ENCODE measurements at regions not wholly inside any gene's neighbourhood (a gene's known extent, or its start where the extent isn't known, plus 50 kb on each side); places are given as distances from the start of the nearest gene placed in this dataset.

DNA sequence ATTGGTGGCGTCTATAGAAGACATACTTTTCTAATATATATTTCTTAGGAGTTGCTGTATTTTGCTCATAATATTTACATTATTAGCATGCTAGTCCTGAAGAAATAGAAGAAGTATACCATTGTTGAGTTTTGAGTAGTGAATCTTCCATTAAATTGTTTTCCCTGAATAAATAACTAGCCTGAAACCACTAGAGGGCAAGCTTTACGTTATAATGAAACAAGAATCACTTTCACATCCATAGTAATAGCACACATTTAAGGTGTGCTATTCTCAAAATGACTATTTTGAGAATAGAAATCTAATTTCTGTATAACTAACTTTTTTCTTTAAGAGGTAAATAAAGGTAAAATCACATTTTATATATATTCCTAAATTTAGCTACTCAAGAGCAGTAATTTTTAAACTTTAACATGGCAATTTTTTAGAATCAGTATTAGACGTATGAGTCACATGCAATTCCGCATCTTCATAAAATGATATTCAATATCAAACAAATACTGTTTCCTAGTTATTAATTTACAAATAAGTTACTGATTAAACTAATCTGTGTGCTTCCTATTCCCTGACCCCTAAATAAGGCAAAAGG is 213.2 kb upstream of the MANEA start:
- peak; percentile 39 for DNase-seq

DNA sequence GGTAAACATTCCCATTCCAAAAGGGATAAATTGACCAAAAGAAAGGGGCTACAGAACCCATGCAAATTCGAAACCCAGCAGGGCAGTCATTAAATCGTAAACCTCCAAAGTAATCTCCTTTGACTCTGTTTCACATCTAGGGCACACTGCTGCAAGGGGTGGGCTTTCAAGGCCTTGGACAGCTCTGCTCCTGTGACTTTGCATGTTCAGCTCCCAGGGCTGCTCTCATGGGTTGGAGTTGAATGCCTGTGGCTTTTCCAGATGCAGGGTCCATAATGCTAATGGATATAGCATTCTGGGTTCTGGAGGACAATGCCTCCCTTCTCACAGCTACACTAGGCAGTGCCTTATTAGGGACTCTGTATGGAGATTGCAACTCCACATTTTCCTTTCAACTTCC is 211.9 kb upstream of the MANEA start:
- no peak for DNase-seq

DNA sequence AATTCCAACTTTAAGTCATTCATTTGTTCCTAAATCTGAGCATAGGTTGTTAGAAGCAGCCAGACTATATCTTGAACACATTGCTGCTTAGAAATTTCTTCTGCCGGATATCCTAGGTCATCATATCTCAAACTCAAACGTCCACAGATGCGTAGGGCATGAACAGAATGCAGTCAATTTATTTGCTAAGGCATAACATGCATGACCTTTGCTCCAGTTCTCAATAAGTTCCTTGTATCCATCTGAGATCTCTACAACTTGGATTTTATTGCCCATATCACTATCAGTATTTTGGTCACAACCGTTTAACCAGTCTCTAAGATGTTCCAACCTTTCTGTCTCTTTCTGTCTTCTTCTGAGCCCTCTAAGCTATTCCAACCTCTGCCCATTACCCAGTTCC is 210.9 kb upstream of the MANEA start:
- no peak for DNase-seq

DNA sequence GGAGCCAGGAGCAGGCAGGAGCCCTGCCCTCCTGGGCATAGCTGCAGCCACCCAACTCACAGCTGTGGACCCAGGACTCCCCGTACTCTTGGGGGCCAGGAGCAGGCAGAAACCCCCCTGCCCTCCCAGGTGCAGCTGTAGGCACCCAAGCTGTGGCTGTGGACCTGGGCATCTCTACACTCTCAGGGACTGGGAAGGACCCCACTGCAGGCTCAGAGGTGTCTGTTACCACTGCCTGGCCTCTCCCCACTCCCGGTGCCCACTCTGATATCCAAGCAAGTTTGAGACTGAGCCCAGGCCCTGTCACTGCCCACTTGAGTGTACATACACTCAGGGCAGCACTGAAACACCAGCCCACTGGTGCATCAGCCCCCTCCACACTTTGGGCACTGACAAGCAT is 193.5 kb upstream of the MANEA start:
- no peak for DNase-seq

DNA sequence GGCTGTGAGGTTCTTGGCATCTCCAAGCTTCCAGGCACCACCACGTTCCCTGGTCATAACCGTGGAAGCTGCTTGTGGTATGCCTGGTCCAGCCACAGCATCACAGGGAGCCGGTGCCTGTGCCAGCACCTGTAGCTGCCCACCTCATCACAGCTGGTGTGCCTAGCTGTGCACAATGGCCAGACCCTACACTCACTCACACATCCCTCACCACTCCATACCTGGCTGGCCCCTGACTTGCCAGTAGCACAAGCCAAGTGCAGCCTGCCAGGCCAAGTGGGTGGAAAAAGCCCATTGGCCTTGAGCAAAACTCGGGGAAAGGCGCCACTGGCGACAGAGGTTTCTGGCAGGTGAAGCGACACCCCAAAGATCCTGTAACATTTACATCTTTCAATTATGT is 192.3 kb upstream of the MANEA start:
- no peak for DNase-seq

DNA sequence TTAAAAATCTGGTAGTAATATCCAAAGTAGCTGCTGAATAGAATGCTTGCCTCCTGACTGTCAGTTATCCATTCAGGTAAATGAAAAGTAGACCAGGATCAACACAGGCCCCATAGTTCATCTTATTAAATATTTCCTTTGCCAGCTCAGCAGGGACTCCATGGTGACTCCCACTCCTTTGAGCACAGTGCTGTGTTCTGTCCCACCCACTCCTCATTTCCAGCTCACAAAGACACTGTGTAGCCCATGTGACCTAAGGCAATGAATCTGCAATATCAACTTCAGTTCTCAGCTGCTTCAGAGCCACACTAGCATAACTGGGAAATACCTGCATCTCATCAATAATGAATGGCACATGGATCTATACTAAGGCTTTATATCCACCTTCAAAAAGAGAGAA is 189.5 kb upstream of the MANEA start:
- no peak for DNase-seq

DNA sequence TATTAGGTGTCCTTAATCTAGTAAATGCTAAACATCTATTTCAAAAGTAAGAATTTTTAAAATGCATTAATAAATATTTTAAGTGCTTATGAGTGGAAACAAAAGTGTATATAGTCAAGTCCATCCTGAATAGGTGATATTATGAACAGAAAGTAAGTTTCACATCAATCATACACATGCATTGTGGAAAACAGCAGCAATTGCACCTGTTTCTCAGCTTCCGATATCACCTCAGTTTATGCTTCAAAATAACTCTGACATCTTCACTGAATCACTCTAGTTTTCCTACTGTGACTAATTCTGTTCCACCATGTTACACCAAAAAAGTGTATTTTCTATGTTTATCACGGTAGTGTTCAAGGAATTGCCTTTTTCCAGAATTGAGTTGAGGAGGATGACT is 172.6 kb upstream of the MANEA start:
- DNase-seq, result no peak

DNA sequence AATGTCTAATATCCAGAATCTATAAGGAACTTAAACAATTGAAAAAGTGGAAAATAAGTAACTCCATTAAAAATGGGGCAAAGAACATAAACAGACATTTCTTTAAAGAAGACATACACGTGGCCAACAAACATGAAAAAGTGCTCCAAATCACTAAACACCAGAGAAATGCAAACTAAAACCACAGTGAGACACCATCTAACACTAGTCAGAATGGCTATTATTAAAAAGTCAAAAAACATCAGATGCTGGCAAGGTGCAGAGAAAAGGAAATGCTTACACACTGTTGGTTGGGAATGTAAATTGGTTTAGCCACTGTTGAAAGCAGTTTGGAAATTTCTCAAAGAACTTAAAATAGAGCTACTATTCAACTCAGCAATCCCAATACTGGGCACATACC is 169.2 kb upstream of the MANEA start:
- DNase-seq, result no peak

DNA sequence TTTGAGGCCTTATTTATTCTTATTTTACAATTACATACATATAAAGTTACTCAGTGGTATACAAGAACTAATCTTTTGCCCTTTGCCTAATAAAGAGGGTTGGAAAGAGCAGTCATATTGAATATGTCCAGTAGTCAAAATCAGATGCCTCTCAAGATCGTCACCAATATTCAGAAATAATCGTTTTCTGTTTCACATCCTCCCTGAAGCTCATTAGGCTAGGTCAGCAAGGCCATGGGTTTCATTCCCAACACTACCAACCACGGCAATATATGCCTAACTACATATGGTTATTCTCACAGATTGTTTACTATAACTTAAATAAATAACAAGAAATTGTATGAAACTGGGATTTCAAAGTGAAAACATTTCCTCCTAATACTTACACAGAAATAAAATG is 167.2 kb upstream of the MANEA start:
- no peak for DNase-seq

DNA sequence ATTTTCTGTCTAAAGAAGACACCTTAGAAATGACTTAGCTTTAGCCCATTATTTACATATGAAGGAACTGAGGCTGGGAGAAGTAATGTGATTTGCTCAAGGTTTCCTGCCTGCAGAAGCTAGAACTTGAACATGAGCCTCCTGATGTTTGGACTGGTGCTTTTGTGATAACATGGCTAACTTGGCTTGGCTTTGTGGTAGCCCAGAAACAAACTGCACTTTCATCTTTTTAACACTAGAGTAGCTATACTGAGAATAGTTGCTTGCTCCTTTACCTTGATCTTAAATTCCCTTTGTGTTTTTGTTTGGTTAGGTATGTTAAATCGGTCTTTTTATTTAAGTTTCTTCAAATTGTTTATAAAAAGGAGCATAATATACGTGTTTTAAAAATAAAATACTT is 163.5 kb upstream of the MANEA start:
- no peak for DNase-seq

DNA sequence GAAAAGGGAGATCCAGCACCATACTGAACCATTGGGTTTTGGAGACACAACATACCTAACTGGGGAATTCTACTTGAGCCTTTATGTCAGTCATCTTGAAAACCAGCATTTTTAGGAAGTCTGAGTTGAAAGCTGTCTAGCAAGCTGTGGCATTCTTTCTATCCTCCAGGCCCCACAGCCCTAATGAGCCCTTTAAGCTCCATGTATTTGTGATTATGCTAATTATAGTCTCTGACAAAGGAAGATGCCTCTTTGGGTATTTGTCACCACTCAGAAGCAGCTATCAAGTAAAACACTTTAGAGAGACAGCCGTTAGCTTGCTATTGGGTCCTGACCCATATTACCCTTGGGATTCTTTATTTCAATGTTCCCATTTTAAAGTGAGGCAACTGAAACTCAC is 159.5 kb upstream of the MANEA start:
- no peak for DNase-seq

DNA sequence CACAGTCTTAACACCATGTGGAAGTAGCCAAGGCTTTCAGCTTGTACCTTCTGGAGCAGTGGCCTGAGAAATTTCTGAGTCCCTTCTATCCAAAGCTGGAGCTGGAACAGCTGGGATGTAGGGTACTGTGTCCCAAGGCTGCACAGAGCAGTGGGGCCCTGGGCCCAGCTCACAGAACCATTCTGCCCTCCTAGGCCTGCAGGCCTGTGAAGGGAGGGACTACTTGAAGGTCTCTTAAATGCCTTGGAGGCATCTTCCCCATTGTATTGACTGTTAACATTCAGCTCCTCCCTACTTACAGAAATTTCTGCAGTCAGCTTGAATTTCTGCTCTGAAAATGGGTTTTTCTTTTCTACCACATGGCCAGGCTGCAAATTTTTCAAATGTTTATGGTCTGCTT is 156.5 kb upstream of the MANEA start:
- no peak for DNase-seq

DNA sequence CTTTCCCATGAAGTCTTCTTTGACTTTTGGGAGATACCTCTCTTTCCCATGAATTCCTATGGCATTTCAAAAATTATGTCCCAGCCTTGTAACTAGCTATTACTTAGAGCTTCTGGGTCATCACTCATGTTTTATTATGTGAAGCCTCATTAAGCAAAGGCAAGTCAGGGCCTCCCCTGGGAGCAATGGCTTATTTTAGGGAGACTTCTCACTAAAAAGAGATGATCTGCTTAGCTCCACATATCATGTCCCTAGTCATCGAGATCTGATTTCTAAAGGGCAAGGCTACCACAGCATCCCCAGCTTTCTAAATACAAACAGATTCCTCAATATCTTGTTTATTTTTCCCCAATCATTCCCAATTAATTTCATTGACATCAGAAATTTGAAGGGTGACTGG is 154.0 kb upstream of the MANEA start:
- DNase-seq, result no peak

DNA sequence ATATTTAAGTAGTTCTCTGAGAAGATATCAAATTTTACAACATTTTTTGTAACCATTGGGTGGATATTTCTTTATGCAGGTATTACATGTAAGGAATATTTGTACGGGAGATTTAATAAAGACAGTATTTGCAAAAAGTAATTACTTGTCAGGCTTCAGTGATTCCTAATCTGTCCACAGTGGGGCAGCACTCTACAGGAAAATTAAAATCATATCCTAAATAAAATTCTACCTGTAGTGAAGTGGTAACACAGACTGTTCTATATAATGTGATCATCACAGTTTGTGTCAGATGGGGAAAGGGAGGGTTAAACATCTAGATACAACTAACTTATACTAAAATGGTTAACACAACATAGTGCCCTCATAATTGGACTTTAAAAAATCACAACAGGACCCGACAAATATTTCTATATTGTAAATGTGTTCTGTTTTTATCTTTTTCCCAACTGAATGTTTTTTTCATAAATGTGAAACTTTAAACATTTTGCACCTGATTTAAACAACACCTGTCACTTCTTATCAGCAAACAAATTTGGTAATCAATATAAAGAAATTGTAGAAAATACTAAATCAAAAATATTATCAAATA is 145.6 kb upstream of the MANEA start:
- peak; percentile 14 for DNase-seq

DNA sequence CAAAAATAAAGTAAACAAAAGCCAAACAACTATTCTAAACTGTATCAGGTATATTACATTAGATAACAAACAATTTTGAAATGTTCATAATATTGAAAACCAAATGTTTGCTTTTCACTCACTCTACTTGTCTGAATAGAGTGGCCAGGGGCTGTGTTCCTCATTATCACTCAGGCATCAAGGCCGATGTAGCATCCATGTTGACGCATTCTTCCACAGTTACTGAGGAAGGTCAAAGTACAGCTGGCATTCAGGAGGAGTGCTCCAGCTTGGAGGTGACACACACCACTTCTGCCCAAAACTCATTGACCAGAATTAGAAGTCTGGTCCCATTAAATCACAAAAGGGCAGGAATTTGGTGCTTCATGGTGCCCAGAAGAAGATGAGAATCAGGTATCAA is 137.6 kb upstream of the MANEA start:
- no peak for DNase-seq

DNA sequence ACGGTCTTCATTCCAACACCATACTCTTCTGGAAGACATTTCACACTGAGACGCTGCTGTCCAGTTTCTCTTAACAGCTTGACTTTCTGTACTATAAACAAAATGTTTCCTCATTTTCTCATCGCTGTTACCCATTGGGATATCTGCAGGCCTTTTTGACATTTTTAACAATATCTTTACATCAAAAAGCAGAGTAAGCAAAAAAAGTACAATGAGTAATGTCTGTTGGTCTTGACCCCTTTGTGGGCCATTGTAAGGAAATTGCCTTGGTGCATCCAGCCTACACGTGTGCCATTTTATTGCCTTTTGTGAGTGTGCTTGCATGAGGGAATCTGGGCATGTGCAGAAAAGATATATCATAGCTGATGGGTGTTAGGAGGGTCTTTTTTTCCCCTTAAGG is 129.1 kb upstream of the MANEA start:
- DNase-seq, result no peak

DNA sequence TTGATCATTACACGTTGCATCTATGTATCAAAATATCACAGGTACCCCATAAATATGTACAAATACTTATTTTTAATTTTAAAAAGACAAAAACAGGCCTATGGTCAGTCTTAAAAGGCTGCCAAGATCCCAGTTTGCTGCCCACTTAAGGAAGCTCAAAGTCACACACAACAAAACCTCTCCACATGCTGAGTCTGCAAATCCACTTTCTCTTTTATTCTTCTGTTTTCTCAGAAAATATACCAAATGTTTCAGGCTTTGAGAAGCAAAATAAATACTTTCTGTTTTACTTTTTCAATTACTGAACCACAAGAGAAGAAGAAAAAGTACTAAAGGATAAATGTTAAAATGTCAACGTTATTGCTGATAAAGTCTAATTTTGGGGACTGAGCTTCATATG is 107.8 kb upstream of the MANEA start:
- no peak for DNase-seq

DNA sequence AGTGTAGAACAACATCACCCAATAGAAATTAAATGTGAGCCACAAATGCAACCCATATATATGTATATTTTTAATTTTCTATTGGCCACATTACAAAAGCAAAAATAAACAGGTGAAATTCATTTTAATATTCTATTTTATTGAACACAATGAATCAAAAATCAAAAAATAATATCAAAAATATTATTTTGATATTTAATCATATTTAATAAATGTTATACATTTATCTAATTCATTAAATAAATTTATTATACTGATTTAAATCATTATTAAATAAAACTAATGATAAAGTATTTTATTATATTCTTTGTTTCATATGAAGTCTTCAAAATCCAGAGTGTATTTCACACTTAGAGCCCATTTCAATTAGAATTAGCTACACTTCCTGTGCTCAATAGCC is 98.4 kb upstream of the MANEA start:
- DNase-seq, result no peak

DNA sequence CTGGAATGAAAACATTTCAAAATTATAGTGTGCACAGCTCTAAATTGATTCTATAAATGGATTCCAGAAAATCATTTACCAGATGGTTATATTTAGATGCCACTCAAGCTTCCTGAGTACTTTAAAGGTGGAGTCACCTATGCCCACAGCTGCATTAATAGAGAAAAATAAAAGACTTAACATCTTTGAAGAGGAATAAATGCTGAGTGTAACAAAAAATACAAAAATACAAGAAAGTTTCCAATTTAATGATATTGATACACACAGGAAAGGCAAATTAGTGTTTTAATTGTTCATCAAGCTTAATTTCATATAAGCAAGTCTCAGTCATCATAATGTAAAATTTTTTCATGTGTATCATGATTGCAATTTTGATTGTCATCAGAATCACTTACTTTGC is 89.5 kb upstream of the MANEA start:
- no peak for DNase-seq

DNA sequence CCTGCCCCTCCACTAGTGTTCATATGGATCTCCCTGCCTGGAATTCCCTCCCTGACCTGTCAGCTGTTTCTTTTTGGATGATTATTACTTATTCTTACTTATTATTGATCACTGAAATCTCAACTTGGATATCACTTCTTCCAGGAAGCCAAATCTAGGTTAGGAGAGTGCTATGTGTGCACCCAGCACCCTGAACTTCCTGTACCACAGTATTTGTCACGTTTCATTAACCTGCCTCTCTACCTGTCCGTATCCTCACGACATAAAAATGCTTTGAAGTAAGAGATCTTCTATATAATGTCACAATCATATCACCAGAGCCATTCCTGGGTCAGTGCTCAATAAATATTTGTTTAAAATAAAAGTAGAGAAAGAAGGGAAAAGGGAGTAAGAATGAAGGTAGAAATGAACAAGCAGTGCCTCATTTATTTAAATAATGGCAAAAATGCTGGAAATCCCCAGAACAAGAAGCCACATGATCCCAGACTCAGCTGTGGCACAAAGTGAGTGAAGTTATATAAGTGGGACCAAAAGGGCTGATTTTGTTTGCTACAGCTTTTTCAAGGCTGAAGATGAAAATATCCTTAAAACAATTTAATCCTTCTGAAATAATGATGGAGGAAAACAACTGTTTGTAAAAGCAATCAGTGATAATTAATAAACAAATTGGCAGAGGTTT is 88.0 kb upstream of the MANEA start:
- DNase-seq, result no peak

DNA sequence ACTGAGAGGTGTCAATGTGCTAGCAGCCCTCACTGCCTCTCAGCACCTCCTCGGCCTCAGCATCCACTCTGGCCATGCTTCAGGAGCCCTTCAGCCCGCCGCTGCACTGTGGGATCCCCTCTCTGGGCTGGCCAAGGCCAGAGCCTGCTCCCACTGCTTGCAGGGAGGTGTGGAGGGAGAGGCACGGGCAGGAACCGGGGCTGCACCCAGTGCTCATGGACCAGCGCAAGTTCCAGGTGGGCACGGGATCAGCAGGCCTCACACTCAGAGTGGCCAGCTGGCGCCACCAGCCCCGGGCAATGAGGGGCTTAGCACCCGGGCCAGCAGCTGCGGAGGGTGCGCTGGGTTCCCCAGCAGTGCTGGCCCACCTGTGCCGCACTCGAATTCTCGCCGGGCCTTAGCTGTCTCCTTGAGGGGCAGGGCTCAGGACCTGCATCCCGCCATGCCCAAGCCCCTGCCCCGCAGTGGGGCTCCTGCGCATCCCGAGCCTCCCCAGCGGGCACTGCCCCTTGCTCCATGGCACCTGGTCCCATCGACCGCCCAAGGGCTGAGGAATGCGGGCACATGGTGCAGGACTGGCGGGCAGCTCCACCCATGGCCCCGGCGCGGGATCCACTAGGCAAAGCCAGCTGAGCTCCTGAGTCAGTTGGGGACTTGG is 80.4 kb upstream of the MANEA start:
- no peak for DNase-seq

DNA sequence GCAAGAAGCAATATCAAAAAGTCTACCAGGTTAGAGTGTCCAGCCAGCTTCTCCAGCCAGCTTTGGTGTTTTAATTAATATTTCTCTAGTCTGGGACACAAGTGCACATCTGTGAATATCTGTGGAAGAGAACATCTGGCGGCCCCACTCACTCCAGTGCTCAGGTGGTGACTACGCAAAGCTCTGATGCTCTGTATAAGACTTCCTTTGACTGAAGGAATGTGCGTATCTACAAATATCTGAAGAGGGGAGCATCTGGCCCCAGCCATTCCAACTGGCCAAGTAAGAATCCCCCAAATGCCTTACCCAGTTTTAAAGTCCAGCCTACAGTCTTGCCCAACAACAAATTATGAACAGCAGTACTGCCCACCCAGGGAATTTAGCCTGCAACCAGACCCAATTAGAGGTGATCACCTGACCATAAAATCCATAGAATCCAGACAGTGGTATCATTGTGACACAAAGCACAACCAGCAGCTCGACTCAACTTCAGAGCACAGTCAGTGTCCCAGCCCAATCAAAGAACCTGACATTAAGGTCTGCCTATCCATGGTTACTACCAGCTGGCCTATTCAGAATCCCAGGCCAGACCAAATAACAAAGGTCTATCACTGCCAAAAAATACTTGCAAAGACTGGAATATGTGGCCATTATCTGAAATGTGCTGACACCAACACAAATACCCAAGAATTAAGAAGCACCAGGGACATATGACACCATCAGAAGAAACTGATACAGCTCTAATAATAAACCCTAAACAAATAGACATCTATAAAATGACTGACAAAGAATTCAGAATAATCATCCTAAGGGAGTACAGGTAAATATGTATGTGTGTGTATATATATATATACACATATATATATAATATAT is 76.1 kb upstream of the MANEA start:
- no peak for DNase-seq

DNA sequence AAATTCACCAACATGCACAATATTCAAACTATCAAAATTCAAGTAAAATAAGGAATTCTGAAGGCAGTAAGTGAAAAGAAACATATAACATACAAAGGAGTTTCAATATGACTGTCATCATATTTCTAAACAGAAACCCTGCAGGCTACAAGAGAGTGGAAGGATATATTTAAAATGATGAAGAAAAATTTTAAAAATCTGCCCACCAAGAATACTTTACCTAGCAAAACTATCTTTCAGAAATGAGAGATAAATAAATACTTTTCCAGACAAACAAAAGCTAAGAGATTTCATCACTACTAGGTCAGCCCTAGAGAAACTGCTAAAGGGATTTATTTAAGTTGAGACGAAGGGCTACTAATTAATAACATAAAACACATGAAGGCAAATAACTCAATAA is 73.8 kb upstream of the MANEA start:
- no peak for DNase-seq

Measured in HCEC 1CT (cell line).